ENCODE measurements at regions not wholly inside any gene's neighbourhood (a gene's known extent, or its start where the extent isn't known, plus 50 kb on each side); places are given as distances from the start of the nearest gene placed in this dataset.

- Histone ChIP-seq H3K4me3 (no peak overlapping the region), H3K9me3 (no peaks in the 10 kb centered on the region), H3K4me1 (peaks cover 0 to 15% of the 10 kb centered on the region in 2 donors), H3K27me3 (no peaks in the 10 kb centered on the region), H3K27ac (no peak overlapping the region), H3K36me3 (no peaks in the 10 kb centered on the region)
- TF ChIP-seq, protein P1, sequence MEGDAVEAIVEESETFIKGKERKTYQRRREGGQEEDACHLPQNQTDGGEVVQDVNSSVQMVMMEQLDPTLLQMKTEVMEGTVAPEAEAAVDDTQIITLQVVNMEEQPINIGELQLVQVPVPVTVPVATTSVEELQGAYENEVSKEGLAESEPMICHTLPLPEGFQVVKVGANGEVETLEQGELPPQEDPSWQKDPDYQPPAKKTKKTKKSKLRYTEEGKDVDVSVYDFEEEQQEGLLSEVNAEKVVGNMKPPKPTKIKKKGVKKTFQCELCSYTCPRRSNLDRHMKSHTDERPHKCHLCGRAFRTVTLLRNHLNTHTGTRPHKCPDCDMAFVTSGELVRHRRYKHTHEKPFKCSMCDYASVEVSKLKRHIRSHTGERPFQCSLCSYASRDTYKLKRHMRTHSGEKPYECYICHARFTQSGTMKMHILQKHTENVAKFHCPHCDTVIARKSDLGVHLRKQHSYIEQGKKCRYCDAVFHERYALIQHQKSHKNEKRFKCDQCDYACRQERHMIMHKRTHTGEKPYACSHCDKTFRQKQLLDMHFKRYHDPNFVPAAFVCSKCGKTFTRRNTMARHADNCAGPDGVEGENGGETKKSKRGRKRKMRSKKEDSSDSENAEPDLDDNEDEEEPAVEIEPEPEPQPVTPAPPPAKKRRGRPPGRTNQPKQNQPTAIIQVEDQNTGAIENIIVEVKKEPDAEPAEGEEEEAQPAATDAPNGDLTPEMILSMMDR (IDR thresholded peaks at IDR 0.05) = peak in 1 of 2 donors; percentile 28
- DNase-seq (ENCODE audit: low spot score) = no peak
Measured at GRCh38 chr1:66443793-66444192, 90.2 kb upstream of the SGIP1 start.

DNA sequence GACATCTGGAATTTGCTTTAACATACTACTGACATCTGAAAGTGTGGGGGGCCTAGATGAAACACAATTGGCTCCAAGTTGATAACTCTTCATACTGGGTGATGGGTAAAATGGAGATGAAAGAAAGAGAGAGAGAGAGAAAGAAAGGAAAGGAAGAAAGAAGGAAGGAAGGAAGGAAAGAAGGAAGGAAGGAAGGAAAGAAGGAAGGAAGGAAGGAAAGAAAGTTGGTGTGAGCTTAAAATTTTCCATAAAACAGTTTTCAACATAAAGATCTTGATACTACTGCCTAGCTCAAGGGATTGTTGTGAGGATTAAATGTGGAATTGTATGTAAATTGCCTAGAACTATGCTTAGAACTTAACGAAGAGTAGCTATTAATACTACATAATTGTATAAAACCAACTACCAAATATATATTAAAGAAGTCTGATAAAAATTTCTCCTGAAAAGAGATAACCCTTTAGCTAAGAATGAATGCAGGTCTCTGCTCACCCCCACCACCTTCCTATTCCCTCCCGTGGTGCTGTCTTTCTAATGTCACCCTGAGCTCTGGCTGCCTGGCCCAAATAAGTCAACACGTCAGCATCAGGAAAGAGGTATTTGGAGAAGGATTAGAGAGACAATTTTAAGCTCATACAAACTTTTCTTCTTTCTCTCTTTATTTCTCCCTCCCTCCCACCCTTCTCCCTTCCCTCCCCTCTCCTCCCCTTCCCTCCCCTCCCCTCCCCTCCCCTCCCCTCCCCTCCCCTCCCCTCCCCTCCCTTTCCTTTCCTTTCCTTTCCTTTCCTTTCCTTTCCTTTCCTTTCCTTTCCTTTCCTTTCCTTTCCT is 89.3 kb upstream of the SGIP1 start:
- Histone ChIP-seq H3K27me3 (no peaks in the 10 kb centered on the region), H3K4me1 (peaks cover 0 to 21% of the 10 kb centered on the region in 2 donors), H3K4me3 (no peak overlapping the region), H3K36me3 (no peaks in the 10 kb centered on the region), H3K9me3 (no peaks in the 10 kb centered on the region), H3K27ac (no peak overlapping the region)
- TF ChIP-seq, protein P1 (IDR thresholded peaks at IDR 0.05) = no peak
- DNase-seq (ENCODE audit: low spot score) = no peak

DNA sequence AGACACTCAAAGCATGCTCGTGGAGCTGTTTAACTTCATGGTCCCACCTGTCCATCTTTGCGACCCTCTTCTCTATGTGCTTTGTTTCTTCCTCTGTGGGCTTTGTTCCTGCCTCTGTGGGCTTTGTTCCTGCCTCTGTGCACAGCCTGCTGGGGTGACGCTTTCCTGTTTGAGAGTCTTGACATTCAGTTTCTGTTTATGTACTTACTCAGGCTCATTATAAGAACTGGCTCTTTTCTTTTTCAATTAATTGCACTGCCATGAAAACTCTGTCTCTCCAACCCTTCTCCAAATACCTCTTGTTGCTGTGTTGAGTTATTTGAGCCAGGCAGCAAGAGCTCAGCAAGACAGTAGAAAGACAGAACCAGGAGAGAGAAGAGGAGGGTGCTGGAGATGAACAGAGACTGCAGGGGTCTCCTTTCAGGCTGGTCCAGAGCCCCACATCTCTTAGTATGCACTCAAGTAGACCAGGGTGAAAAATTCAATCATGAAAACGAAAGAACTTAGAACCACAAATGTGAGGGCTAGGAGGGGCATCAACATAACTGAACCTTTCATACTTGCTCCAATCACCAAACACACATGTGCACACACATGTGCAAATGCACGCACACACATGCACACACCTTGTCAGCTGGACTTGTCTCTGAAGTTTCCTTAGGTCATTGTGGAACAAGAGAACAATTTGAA is 88.3 kb upstream of the SGIP1 start:
- Histone ChIP-seq H3K36me3 (no peaks in the 10 kb centered on the region), H3K27ac (peak overlapping the region in 1 of 2 donors; percentile 21), H3K27me3 (no peaks in the 10 kb centered on the region), H3K9me3 (no peaks in the 10 kb centered on the region), H3K4me3 (no peak overlapping the region), H3K4me1 (peaks cover 0 to 29% of the 10 kb centered on the region in 2 donors)
- TF ChIP-seq, protein P1 (IDR thresholded peaks at IDR 0.05) = no peak
- DNase-seq (ENCODE audit: low spot score) = no peak

DNA sequence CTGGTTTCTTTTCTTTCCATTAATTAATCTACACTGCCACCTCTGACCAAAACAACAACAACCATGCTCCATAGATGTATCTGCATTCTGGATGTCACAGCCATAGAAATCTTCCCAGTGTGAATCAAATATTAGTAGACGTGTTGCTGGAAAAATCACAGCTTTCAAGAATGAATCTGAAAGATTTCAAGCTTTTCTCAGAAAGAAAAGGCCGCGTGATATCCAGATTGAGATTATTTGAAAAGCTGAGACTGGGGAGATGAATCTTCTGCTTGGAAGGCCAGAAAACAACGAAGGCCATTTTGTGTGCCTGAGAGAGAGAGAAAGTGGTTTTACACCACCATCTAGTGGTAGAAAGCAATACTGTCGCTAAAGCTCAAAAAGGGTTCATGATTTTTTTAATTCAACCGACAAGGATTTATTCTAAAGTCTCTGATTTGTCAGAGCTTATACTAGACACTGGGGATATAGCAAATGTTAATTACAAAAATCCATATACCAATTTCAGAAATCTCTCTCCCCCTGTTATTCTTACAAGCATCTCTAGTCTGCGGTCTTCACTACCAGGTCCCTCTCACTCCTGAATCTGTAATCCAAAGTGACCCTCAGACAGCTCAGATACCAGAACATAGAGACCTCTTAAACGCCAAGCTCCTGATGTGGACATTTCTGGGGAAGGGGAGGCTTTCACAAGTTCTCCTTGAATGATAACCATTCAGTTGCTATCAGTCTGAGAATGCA is 87.5 kb upstream of the SGIP1 start:
- no peak for DNase-seq (ENCODE audit: low spot score)
- no peaks in the 10 kb centered on the region for H3K36me3 ChIP-seq

GRCh38 chr1:66450043-66450514 is 83.9 kb upstream of the SGIP1 start:
- DNase-seq (ENCODE audit: low spot score) = no peak
- Histone ChIP-seq H3K4me1 (peaks cover 0 to 35% of the 10 kb centered on the region in 2 donors), H3K36me3 (no peaks in the 10 kb centered on the region), H3K4me3 (no peak overlapping the region), H3K27me3 (no peaks in the 10 kb centered on the region), H3K9me3 (no peaks in the 10 kb centered on the region), H3K27ac (peak overlapping the region; percentile 50 to 73)
- TF ChIP-seq, protein P1 (IDR thresholded peaks at IDR 0.05) = no peak

More for the DNA sequence above, 87.5 kb upstream of the SGIP1 start:
- Histone ChIP-seq H3K9me3 (no peaks in the 10 kb centered on the region), H3K4me3 (no peak overlapping the region), H3K4me1 (peaks cover 0 to 35% of the 10 kb centered on the region in 2 donors), H3K27ac (peak overlapping the region in 1 of 2 donors; percentile 14), H3K27me3 (no peaks in the 10 kb centered on the region)
- TF ChIP-seq, protein P1 (IDR thresholded peaks at IDR 0.05) = peak; percentile 75 to 91
